ENCODE measurements at regions not wholly inside any gene's neighbourhood (a gene's known extent, or its start where the extent isn't known, plus 50 kb on each side); places are given as distances from the start of the nearest gene placed in this dataset.

- TF ChIP-seq CTCF (conservative IDR thresholded peaks at IDR 0.05) (no peak), EZH2 (IDR thresholded peaks at IDR 0.05; ENCODE audit: low read depth) (no peak)
These were observed 59.7 kb upstream of the IER5L start for GRCh38 chr9:129237803-129238202.
